Sigmoid colon (tissue), 4 donors: ENCODE measurements at regions not wholly inside any gene's neighbourhood (a gene's known extent, or its start where the extent isn't known, plus 50 kb on each side); places are given as distances from the start of the nearest gene placed in this dataset.

Experiments used
- EP300 ChIP-seq, 4 donors: sonication (generic); formaldehyde crosslinking; IDR thresholded peaks; one replicate each; pipeline ENCODE4 v1.6.1; 2017; ENCODE audit warnings: antibody characterized with exemption in 4 of 4
- POLR2A ChIP-seq, 2 donors: fragments of 450-650 bp; IDR thresholded peaks; one replicate each; pipeline ENCODE4 v1.6.1; 2016; ENCODE audit warnings: antibody characterized with exemption in 2 of 2, mild to moderate bottlenecking in 2 of 2, moderate library complexity in 2 of 2
- POLR2AphosphoS5 ChIP-seq, 4 donors: sonication (generic); formaldehyde crosslinking; IDR thresholded peaks; one replicate each; pipeline ENCODE4 v1.6.1; 2017; ENCODE audit warnings: antibody characterized with exemption in 4 of 4
- TF ChIP-seq, protein P1 (sequence below), 4 experiments: fragments of 450-650 bp in 3 of 4; fragments of 200-600 bp in 1 of 4; IDR thresholded peaks; one replicate each; pipeline ENCODE4 v1.5.1; 2016 to 2019; ENCODE audit warnings: antibody characterized with exemption in 4 of 4, mild to moderate bottlenecking in 3 of 4, moderate library complexity in 2 of 4

- no peak for TF ChIP-seq POLR2AphosphoS5 (IDR thresholded peaks at IDR 0.05)
- TF ChIP-seq, protein P1, sequence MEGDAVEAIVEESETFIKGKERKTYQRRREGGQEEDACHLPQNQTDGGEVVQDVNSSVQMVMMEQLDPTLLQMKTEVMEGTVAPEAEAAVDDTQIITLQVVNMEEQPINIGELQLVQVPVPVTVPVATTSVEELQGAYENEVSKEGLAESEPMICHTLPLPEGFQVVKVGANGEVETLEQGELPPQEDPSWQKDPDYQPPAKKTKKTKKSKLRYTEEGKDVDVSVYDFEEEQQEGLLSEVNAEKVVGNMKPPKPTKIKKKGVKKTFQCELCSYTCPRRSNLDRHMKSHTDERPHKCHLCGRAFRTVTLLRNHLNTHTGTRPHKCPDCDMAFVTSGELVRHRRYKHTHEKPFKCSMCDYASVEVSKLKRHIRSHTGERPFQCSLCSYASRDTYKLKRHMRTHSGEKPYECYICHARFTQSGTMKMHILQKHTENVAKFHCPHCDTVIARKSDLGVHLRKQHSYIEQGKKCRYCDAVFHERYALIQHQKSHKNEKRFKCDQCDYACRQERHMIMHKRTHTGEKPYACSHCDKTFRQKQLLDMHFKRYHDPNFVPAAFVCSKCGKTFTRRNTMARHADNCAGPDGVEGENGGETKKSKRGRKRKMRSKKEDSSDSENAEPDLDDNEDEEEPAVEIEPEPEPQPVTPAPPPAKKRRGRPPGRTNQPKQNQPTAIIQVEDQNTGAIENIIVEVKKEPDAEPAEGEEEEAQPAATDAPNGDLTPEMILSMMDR (IDR thresholded peaks at IDR 0.05) = no peak
- no peak for TF ChIP-seq EP300 (IDR thresholded peaks at IDR 0.05)
- TF ChIP-seq POLR2A (IDR thresholded peaks at IDR 0.05) = no peak
Observed at GRCh38 chr3:166060789-166061479, 223.7 kb upstream of the BCHE start.
